Middle frontal gyrus (tissue), 1 donor: ENCODE measurements at regions not wholly inside any gene's neighbourhood (a gene's known extent, or its start where the extent isn't known, plus 50 kb on each side); places are given as distances from the start of the nearest gene placed in this dataset.
A peak's percentile ranks its signal among the peaks of the same experiment; 100 is the strongest.

Experiments
- DNase-seq: peaks from one replicate; pipeline ENCODE4 v3.0.0-alpha.2; 2015; ENCODE audit warnings: low spot score; ENCODE audit errors: extremely low spot score

DNA sequence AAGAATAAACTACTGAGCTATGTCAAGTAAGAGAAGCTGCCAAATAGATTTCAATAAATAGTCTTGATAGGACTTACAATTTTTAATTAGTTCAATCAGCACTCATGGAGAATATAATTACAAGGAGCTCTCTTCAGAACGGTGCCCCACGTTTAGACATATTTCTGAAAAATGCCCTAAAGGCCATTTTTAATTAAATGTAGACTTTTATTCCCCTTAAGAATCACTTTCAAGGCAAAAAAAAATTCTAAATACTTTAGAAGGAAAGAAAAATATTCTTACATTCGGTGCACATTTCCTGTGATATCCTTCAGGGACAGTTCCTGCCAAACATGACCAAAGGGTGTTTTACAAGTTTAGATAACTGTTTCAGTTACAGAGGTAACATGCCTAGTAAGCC, 202.5 kb upstream of the CDH7 start:
- no peak for DNase-seq

DNA sequence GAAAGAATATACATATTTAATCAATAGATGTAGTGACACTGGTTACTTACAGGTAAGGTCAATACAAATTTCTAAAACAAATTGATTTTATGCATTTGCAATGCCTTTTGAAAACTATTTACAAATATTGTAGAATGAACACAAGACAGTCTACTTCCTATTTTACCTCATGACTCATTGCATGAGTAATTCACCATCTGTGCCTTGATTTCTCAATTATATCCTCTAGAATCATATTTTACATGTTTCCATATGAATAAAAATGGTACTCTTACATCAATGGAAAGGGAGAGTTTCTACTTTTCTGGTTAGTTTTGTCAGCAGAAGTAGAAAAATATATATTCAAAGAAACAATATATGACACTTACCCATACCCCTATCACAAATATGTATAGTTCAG, 203.8 kb upstream of the CDH7 start:
- peak; percentile 6 for DNase-seq

DNA sequence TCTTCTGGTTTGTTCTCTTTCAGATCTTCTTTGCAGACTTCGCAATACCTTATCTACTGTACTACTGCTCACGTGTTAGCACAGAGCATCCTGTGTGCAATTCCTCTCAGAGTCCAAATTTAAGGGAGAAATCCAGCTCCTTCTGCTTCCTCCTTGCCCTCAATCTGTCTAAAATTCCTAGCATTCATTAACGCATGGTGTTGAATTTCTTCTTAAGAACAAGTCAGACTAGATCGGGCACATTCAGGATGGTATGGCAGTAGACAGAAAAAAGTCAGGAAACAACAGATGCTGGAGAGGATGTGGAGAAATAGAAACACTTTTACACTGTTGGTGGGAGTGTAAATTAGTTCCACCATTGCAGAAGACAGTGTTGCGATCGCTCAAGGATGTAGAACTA, 206.1 kb upstream of the CDH7 start:
- no peak for DNase-seq

- DNase-seq: no peak
Observed at GRCh38 chr18:65527879-65528633, 222.8 kb upstream of the CDH7 start.

GRCh38 chr18:65526099-65526498, 224.7 kb upstream of the CDH7 start:
- DNase-seq: no peak

GRCh38 chr18:65523461-65523860, 227.4 kb upstream of the CDH7 start:
- no peak for DNase-seq

DNA sequence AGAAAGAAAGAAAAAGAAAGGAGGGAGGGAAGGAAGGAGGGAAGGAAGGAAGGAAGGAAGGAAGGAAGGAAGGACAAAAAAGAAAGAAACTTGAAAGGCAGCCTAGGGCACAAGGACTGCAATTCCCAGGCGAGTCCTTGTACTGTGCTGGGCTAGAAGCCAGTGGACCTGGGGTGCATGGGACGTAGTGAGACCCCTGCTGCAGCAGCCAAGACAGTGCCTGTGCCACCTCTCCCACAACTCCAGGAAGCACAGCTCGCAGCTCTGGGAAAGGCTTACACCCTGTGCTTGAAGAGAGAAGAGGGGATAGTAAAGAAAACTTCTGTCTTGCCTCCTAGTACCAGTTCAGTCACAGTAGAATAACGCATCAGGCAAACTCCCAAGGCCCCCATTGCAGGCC, 227.9 kb upstream of the CDH7 start:
- DNase-seq: no peak

- no peak for DNase-seq
Observed at GRCh38 chr18:65516209-65516608, 234.6 kb upstream of the CDH7 start.

GRCh38 chr18:65498605-65499004, 252.2 kb upstream of the CDH7 start:
- DNase-seq: no peak

GRCh38 chr18:65487569-65487968, 263.2 kb upstream of the CDH7 start:
- DNase-seq: no peak

DNA sequence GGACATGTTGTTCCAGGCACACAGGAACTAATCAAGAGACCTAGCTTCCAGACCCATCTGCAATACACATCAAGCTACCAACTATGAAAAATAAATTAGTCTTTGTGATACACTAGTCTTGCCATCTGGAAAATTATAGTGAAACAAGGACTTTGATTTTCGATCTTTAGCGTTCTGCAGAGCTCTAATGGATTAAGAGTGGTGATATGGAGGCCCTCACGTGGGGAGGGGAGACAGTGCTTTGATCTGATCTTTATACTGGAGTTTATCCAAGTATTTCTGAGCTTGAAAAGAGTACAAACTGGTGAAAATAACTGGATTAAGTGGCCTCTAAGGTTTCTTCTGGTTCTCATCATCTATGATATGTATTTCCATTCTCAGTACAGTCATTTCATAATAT, 273.4 kb upstream of the CDH7 start:
- DNase-seq: no peak

DNA sequence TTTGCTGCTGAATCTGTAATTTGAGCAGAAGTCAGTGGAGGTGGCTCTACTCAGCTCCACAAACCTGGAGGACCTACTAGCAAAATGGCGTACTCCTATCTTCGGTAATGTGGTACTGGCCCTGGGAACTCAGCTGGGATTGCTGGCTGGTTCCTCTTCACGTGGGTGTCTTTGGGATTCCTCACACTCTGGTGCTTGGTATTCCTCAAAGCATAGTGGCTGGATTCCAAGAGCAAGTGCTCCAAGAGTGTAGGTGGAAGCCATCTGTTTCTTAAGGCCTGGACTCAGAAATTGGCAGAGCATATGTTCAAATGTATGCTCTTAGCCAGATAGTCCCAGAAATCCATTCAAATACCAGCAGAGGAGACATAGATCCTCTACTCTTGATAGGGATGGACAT, 281.9 kb upstream of the CDH7 start:
- peak; percentile 68 for DNase-seq

- no peak for DNase-seq
Observed at GRCh38 chr18:65464361-65464760, 286.5 kb upstream of the CDH7 start.

GRCh38 chr18:65459741-65460140, 291.1 kb upstream of the CDH7 start:
- no peak for DNase-seq

DNA sequence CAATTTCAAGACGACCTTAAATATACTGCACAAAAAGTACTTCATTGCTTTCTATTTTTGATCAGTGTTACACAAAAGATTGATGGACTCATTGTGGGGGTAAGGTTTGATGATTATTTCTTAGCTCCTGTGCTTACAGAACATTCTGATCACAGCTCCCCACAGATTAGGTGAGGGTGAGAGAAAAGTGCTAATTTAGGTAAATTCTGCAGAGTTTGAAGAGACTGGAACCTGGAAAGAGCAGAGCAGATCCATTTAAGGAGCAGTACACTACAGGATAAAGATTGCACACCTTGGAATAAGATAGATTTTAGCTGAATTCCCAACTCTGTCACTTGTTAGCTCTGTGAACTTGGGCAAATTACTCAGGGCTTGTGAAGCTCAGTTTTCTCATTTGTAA, 291.9 kb upstream of the CDH7 start:
- DNase-seq: no peak

DNA sequence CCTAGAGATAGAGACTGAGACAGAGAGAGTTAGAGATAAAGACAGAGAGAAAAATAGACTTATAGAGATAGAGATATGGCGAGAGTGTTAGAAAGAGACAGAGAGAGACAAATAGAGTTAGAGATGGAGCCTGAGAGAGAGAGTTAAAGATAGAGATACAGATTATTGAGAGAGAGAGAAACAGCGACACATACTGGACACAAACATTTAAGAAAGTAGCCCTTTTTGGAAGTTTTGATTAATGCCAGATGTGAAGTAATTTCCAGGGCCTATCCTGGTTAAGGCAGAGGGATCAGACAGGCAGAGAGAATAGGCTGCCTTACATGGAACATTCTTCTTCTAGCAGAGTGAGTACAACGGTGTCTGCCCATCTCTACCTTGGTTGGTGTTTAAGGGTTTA, 311.6 kb upstream of the CDH7 start:
- no peak for DNase-seq

DNA sequence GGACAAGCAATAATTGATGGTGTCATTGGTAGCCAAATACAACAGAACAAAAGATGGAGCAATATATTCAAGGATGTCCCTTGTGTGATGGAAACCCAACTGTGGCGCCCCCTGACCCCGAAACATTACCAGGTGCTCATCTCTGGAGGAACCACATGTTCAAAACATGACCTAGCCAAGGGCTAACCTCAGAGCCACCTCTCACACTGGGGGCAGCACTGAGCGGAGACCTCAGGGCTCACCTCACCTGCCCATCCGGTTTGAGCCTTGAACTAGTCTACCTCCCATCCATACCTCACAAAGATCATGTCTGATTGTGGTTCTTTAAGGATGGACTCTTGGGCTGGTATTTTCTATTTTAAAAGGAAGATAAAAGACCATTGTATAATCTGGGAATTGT, 314.4 kb upstream of the CDH7 start:
- DNase-seq: no peak

GRCh38 chr18:65435534-65435933, 315.3 kb upstream of the CDH7 start:
- DNase-seq: no peak

- DNase-seq: no peak
Observed at GRCh38 chr18:65429601-65430000, 321.2 kb upstream of the CDH7 start.

- DNase-seq: no peak
Observed at GRCh38 chr18:65425366-65425765, 325.4 kb upstream of the CDH7 start.

DNA sequence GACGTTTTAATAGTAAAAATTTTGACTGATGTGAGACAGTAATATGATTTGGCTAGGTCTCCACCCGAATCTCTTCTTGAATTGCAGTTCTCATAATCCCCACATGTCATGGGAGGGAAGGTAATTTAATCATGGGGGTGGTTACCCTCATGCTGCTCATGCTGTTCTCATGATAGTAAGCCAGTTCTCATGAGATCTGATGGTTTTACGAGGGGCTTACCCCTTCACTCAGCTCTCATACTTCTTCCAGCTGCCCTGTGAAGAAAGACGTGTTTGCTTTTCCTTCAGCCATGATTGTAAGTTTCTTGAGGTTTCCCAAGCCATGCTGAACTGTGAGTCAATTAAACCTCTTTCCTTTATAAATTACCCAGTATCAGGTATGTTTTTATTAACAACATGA, 327.0 kb upstream of the CDH7 start:
- DNase-seq: no peak

DNA sequence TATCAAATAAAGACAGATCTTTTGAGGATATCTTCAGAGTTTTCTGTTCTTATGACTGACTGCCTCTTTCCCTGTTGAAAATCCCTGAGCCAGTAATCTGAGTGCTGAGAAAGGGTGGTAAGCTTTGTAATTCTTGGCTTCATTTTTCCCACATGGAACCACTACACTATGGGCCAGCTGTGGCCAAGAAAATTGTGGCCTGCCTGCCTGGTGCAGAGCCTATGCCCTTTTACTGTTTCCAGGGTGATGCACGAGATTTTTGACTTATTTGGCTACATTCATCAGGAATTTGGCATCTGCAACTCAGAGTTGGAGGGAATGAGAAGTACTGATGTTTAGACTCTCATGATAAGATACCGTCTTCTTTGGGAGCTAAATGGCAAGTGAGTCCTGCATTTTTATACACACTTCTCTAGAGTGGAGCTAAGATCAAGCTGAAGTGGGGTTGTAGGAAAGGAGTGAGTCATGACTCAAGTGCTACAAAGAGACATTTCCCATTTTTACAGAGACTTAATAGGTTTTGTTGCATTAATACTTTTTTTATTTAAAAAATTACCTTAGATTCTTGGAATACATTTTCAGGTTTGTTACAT, 328.2 kb upstream of the CDH7 start:
- DNase-seq: no peak

DNA sequence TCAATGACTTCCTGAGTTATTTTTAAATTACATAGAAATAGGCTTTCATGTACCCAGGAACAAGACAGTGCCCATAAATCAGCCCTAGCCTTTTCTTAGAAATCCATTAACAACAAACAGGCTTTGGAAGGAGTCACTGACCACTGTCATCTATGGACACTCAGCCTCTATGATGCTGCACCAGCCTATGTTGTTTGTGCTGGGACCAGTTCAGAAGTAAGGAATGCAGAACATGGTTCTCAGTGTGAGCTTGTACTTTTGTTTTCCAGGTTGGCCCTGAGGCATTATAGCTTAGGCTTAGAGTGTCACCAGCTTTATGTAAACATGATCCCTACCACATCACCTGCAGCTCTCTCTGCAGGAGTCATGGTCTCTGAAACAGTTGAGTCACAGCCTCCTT, 335.7 kb upstream of the CDH7 start:
- no peak for DNase-seq
